Brain microvascular endothelial cell (primary cell): ENCODE measurements at regions not wholly inside any gene's neighbourhood (a gene's known extent, or its start where the extent isn't known, plus 50 kb on each side); places are given as distances from the start of the nearest gene placed in this dataset.
"Not testable (repeated sequence)": the region's sequence is repeated elsewhere in the genome, so short reads cannot be mapped to it uniquely, and the experiment has no call there.

Experiments
- DNase-seq: peaks from one replicate; pipeline ENCODE4 v3.0.0-alpha.2; 2020
- H3K27ac ChIP-seq: fragments of 250-450 bp; sonication (Bioruptor Pico); 2 replicates; pipeline ENCODE4 v1.5.1; 2020; ENCODE audit warnings: mild to moderate bottlenecking, moderate library complexity
- H3K27me3 ChIP-seq: fragments of 250-450 bp; sonication (Bioruptor Pico); replicated peaks from 2 replicates; pipeline ENCODE4 v1.5.1; 2020; ENCODE audit warnings: mild to moderate bottlenecking
- H3K36me3 ChIP-seq: fragments of 250-450 bp; sonication (Bioruptor Pico); replicated peaks from 2 replicates; pipeline ENCODE4 v1.5.1; 2020; ENCODE audit warnings: mild to moderate bottlenecking
- H3K4me3 ChIP-seq: 2 replicates; pipeline ENCODE4 v1.5.1; 2011; ENCODE audit warnings: low read depth, mild to moderate bottlenecking, control low read depth, low read length, moderate library complexity
- in situ Hi-C: cut with HindIII; loops from 2 replicates; pipeline ENCODE4 v1.10.0; 2017; ENCODE audit warnings: low sequenced_read_pairs, low pct_ligation_motif_present
- TF ChIP-seq, protein P1 (sequence below): IDR thresholded peaks from 2 replicates; pipeline ENCODE4 v1.5.1; 2011; ENCODE audit warnings: low read depth, mild to moderate bottlenecking, moderate library complexity, low read length, control low read depth, inconsistent platforms; ENCODE audit errors: missing control alignments

DNA sequence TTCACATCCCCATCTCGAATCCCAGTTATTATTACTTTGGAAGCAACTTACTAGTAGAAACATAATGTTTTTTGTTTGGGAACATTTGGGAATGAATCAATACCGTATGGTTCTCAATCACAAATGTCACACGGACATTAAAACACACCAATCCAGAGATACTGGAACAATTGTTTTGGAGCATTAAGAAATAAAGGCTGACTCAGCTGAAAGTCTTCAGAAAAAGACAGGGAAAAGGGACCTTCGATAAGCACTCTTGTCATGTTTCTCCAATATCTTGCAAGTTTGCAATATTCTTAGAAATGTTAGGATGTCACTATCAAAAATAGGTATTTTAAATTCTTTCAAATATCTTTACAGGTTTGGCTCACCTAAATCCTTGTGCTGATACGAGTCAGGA lies 362.4 kb downstream of the CETN3 start:
- TF ChIP-seq, protein P1, sequence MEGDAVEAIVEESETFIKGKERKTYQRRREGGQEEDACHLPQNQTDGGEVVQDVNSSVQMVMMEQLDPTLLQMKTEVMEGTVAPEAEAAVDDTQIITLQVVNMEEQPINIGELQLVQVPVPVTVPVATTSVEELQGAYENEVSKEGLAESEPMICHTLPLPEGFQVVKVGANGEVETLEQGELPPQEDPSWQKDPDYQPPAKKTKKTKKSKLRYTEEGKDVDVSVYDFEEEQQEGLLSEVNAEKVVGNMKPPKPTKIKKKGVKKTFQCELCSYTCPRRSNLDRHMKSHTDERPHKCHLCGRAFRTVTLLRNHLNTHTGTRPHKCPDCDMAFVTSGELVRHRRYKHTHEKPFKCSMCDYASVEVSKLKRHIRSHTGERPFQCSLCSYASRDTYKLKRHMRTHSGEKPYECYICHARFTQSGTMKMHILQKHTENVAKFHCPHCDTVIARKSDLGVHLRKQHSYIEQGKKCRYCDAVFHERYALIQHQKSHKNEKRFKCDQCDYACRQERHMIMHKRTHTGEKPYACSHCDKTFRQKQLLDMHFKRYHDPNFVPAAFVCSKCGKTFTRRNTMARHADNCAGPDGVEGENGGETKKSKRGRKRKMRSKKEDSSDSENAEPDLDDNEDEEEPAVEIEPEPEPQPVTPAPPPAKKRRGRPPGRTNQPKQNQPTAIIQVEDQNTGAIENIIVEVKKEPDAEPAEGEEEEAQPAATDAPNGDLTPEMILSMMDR, result no peak
- in situ Hi-C loops, result no loop called here
- H3K4me3 ChIP-seq, result no peak overlapping the region

DNA sequence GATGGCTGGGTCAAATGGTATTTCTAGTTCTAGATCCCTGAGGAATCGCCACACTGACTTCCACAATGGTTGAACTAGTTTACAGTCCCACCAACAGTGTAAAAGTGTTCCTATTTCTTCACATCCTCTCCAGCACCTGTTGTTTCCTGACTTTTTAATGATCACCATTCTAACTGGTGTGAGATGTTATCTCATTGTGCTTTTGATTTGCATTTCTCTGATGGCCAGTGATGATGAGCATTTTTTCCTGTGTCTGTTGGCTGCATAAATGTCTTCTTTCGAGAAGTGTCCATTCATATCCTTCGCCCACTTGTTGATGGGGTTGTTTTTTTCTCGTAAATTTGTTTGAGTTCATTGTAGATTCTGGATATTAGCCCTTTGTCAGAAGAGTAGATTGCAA lies 369.5 kb downstream of the CETN3 start:
- DNase-seq, H3K27ac ChIP-seq, H3K27me3 ChIP-seq, H3K36me3 ChIP-seq, in situ Hi-C loops, H3K4me3 ChIP-seq: not testable (repeated sequence)

More for the DNA sequence above, 362.4 kb downstream of the CETN3 start:
- H3K27me3 ChIP-seq, result no peaks in the 10 kb centered on the region
- no peak overlapping the region for H3K27ac ChIP-seq
- no peak for DNase-seq
- no peaks in the 10 kb centered on the region for H3K36me3 ChIP-seq

DNA sequence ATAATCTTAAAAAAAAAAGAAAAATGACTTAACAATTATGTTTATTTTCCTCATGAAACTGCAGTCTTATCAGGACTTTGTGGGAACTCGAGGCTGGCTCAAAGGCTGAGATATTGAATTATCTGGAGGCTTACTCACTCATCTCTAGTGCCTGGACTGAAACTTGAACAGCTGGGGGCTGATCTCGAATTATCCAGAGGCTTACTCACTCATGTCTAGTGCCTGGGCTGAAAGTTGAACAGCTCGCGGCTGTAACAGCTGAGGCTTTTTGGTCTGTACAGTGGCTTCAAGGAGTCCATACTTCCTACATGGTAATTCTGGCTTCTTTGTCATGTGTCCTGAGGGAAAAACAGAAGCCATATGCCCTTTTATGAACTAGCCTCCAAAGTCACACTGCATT lies 371.9 kb downstream of the CETN3 start:
- H3K4me3 ChIP-seq, result no peak overlapping the region
- in situ Hi-C loops, result no loop called here
- TF ChIP-seq, protein P1, result no peak
- no peaks in the 10 kb centered on the region for H3K36me3 ChIP-seq
- H3K27me3 ChIP-seq, result no peaks in the 10 kb centered on the region
- peak overlapping the region; percentile 81 for H3K27ac ChIP-seq
- peak; percentile 97 for DNase-seq

DNA sequence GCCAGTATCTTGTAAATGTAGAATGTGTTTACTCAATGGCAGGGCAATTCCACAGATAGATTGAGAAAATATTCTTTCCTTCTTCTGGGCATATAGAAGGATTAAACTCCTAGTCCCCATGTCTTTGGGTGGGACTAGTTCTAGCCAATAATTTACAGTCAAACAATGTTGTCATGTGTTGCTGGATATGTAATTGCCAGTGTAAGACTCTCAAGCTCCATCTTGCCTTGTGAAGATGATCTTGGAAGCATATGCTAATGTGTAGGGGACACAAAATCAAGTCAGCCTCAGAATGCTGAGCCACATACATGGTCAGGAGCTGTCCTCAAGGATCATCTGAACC lies 386.9 kb downstream of the CETN3 start:
- Histone ChIP-seq H3K4me3 (no peak overlapping the region), H3K27ac (peak overlapping the region; percentile 97), H3K27me3 (no peaks in the 10 kb centered on the region), H3K36me3 (no peaks in the 10 kb centered on the region)
- peak; percentile 24 for DNase-seq
- TF ChIP-seq, protein P1, result no peak
- in situ Hi-C loops, result no loop called here

DNA sequence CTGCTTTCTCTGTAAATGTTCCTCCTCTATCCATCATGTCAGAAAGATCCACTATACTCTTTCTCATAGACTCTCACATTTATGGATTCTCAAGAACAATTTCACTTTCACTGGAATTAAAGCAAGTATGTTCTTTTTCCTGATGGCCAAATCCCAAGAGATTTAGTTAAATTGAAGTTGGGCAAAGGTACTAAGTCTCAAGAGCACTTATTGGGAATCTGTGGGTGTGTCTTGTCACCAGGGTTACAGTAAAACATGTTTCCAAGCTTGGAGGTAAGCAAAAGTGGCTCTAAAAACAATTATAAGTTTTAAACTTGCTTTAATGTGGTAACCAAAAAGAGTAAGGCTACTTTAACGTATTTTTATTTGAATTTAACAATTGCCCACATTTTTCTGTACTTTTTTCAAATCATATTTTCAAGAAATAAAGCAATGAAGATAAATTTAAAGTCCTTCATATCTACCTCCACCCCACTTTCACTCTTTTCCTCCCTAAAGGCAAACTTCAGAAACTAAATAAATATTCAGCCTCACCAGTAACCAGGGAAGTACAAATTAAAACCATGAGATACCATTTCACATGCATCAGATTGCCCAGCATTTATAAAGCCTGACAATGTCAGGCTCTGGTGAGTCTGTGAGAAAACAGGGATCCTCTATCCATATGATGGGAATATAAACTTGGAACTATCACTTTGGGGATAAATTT lies 387.4 kb downstream of the CETN3 start:
- in situ Hi-C loops, result no loop called here
- H3K27ac ChIP-seq, result peak overlapping the region; percentile 97
- peak; percentile 19 for DNase-seq

DNA sequence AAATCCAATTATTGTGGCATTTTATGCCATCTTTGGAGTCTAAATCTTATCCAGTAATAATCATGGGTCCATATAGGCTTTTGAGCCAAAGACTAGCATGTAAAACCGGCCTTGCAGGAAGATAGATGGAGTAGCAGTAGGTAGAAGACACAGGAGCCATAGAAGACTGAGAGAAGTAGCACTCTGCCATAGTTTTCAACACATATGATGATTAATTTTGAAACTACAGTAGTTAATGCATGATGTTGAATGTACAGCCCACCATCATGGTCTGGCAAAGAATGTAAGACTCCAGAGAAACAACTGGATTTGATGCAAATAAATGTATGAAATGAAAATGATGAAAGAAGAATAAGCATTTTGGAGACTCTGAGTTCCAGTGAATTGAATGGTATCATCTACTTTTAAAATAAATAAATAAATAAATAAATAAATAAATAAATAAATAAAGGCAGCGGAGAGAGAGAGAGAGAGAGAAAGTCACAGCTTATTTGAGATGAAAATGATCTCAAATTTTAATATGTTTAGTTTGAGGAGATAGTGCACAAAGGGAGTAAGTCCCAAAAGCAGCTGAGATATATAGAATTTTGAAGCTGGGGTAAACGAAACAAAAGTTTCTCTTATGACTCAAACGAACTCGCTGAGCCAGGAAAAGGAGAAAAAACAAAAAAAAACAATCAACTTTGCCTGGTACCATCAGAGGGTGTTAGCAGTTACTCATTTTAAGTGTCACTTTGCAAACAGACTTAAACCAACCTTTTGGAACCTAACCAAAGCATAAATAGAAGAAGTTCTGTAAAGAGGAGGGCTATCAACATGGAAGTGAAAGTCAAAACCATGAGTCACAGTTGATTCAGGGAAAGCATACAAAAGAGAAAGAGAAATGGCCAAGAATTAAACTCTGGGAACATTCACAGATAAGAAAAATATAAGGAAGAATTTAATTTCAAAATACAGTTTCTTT lies 388.7 kb downstream of the CETN3 start:
- Histone ChIP-seq H3K4me3 (peak overlapping the region; percentile 30), H3K27ac (peak overlapping the region; percentile 97), H3K36me3 (no peaks in the 10 kb centered on the region), H3K27me3 (no peaks in the 10 kb centered on the region)
- TF ChIP-seq, protein P1, result no peak
- in situ Hi-C loops, result no loop called here
- DNase-seq, result peak; percentile 75

More for the DNA sequence above, 387.4 kb downstream of the CETN3 start:
- Histone ChIP-seq H3K4me3 (no peak overlapping the region), H3K36me3 (no peaks in the 10 kb centered on the region), H3K27me3 (no peaks in the 10 kb centered on the region)
- TF ChIP-seq, protein P1, result no peak
